ENCODE measurements at regions not wholly inside any gene's neighbourhood (a gene's known extent, or its start where the extent isn't known, plus 50 kb on each side); places are given as distances from the start of the nearest gene placed in this dataset.

DNA sequence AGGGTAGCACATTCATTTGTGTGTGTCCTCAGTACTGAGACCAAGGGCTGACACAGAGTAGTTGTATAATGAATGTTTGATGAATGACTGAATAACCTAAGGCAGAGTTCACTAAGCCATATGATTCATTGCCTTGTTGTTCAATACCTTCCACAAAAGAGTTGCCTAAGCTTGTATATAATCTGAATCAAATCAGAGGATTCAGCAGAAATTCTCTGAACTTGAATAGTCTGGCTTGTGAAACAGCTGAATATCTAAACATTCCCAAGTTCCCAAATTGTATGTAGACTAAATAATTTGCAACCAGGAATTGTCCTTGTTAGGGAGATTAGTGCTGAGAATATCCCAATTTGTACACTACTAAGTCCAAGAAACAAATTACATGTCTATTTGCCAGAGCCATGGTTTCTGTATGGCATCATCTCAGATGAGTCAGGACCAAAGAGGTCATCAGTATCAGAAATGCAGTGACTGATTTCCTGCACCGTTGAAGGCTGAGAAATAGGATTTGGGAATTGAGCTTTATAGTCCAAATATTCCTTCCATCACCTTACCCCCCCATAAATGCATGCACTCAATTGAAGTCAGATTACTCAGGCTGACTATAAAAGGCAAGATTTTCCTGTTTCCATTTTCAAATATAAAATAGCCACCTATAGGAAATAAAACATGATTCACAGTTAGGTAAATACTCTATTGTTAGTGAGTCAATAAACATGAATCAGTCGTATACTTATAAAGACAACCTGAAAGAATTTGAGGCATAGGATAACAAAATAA is 168.7 kb downstream of the PHLDA1 start:
- CTCF ChIA-PET (ENCODE audit: low intra/inter-chr PET ratio, low total read pairs), result no interaction called here
- BruUV-seq (replicated peaks), result no TSS peak
- DNase-seq (ENCODE audit: low spot score) (peak; percentile 28), FAIRE-seq (no peak), ATAC-seq (no peak; the same call in 2 of the 3 replicates)
- Histone ChIP-seq H4K20me1 (ENCODE audit: insufficient read depth, low read length) (no peaks in the 10 kb centered on the region), H3K4me1 (ENCODE audit: insufficient read depth, low read length) (peaks cover 17% of the 10 kb centered on the region; the same call in 1 of the 2 replicates), H3K4me2 (ENCODE audit: low read depth, low read length) (no peak overlapping the region), H3K9me3 (ENCODE audit: low read length) (no peaks in the 10 kb centered on the region), H3K36me3 (replicated peaks in 1 of 2; ENCODE audit: control insufficient read depth in 1 of 2, insufficient read depth in 2 of 2, low read length in 2 of 2) (no peaks in the 10 kb centered on the region), H3K27me3 (ENCODE audit: control insufficient read depth in 1 of 2, insufficient read depth in 2 of 2, low read length in 2 of 2) (no peaks in the 10 kb centered on the region), H2AFZ (ENCODE audit: low read length) (no peak overlapping the region), H3K79me2 (ENCODE audit: insufficient read depth, low read length) (no peaks in the 10 kb centered on the region), H3K9ac (ENCODE audit: insufficient read depth, low read depth, low read length) (no peak overlapping the region), H3K4me3 (replicated peaks in 1 of 3; ENCODE audit: insufficient read depth in 1 of 3, low read depth in 2 of 3, low read length in 3 of 3) (no peak overlapping the region), H3K27ac (ENCODE audit: extremely low read length, insufficient read depth, low read length) (no peak overlapping the region)
- in situ Hi-C loops (cut with HindIII; ENCODE audit: extremely low pct_ligation_motif_present, low pct_unique_long_range_greater_than_20kb), result no loop called here
- intact Hi-C loops (cut with micrococcal nuclease; ENCODE audit: unreplicated experiment), result no loop called here
- TF ChIP-seq FOSL2 (CRISPR knock-in tag; IDR thresholded peaks at IDR 0.05), result peak; percentile 47; the same call in 1 of the 2 replicates
- no peak for TF ChIP-seq ZNF441 (CRISPR knock-in tag; IDR thresholded peaks at IDR 0.05; ENCODE audit: borderline replicate concordance)
- TF ChIP-seq ZNF3 (CRISPR knock-in tag; IDR thresholded peaks at IDR 0.05), result peak; percentile 91
- TF ChIP-seq CEBPB (IDR thresholded peaks at IDR 0.05; ENCODE audit: borderline replicate concordance, low read depth, low read length), result 0 out of 2 replicates have a peak, but pooled peaks have one; percentile 0
- POLR2A ChIA-PET, result interaction anchor here (1.2 to 2.0 kb wide), 2 partner anchors 169 to 196 kb away, joined by 6 to 7 read pairs; partner anchors contain the start of gene PHLDA1
- WGBS (ENCODE audit: low lambda C conversion rate), result 41% methylated on average over 2 of the region's 2 CpGs

DNA sequence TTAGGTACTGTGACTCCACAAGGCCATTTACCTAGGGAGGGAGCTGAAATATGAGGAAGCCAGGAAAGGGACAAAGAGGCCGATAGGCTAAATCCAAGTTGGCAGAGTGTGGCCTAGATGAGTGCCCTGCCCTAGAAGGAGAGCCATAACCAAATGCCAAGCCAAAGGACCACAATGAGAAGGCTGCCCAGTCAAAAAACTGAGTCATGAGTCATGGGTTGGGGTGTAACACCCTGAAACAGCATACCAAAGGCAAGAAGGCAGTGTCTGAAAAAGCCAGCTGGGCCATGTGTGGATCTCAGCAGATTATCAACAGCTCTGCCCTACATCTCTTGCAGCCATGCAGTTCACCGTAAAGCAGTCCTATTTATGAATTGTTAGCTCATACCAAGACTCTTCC is 171.7 kb downstream of the PHLDA1 start:
- POLR2A ChIA-PET, result no interaction called here
- Histone ChIP-seq H3K79me2 (ENCODE audit: insufficient read depth, low read length) (no peaks in the 10 kb centered on the region), H3K9ac (ENCODE audit: insufficient read depth, low read depth, low read length) (no peak overlapping the region), H2AFZ (ENCODE audit: low read length) (no peak overlapping the region), H4K20me1 (ENCODE audit: insufficient read depth, low read length) (no peaks in the 10 kb centered on the region), H3K4me3 (replicated peaks in 1 of 3; ENCODE audit: insufficient read depth in 1 of 3, low read depth in 2 of 3, low read length in 3 of 3) (no peak overlapping the region), H3K27me3 (ENCODE audit: control insufficient read depth in 1 of 2, insufficient read depth in 2 of 2, low read length in 2 of 2) (no peaks in the 10 kb centered on the region), H3K4me1 (ENCODE audit: insufficient read depth, low read length) (peaks cover 17% of the 10 kb centered on the region; the same call in 1 of the 2 replicates), H3K27ac (ENCODE audit: extremely low read length, insufficient read depth, low read length) (no peak overlapping the region), H3K9me3 (ENCODE audit: low read length) (no peaks in the 10 kb centered on the region), H3K36me3 (replicated peaks in 1 of 2; ENCODE audit: control insufficient read depth in 1 of 2, insufficient read depth in 2 of 2, low read length in 2 of 2) (no peaks in the 10 kb centered on the region), H3K4me2 (ENCODE audit: low read depth, low read length) (no peak overlapping the region)
- 56% methylated on average over 2 of the region's 2 CpGs for WGBS (ENCODE audit: low lambda C conversion rate)
- ATAC-seq (no peak), FAIRE-seq (no peak), DNase-seq (ENCODE audit: low spot score) (no peak)
- CTCF ChIA-PET (ENCODE audit: low intra/inter-chr PET ratio, low total read pairs), result no interaction called here
- intact Hi-C loops (cut with micrococcal nuclease; ENCODE audit: unreplicated experiment), result no loop called here
- in situ Hi-C loops (cut with HindIII; ENCODE audit: extremely low pct_ligation_motif_present, low pct_unique_long_range_greater_than_20kb), result no loop called here
- BruUV-seq (replicated peaks), result no TSS peak
- TF ChIP-seq TCF12 (IDR thresholded peaks at IDR 0.05) (no peak), TCF12 (CRISPR knock-in tag; IDR thresholded peaks at IDR 0.05) (no peak), ZNF709 (CRISPR knock-in tag; IDR thresholded peaks at IDR 0.05) (no peak), TRAFD1 (CRISPR knock-in tag; IDR thresholded peaks at IDR 0.05; ENCODE audit: borderline replicate concordance) (no peak), RXRB (CRISPR knock-in tag; IDR thresholded peaks at IDR 0.05; ENCODE audit: borderline replicate concordance) (no peak), TAF1 (CRISPR knock-in tag; IDR thresholded peaks at IDR 0.05) (no peak), GTF2F1 (IDR thresholded peaks at IDR 0.05; ENCODE audit: low read length) (no peak)
- TF ChIP-seq, protein P1, sequence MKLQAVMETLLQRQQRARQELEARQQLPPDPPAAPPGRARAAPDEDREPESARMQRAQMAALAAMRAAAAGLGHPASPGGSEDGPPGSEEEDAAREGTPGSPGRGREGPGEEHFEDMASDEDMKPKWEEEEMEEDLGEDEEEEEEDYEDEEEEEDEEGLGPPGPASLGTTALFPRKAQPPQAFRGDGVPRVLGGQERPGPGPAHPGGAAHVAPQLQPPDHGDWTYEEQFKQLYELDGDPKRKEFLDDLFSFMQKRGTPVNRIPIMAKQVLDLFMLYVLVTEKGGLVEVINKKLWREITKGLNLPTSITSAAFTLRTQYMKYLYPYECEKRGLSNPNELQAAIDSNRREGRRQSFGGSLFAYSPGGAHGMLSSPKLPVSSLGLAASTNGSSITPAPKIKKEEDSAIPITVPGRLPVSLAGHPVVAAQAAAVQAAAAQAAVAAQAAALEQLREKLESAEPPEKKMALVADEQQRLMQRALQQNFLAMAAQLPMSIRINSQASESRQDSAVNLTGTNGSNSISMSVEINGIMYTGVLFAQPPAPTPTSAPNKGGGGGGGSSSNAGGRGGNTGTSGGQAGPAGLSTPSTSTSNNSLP (IDR thresholded peaks at IDR 0.05; ENCODE audit: low read depth, low read length), result no peak
- TF ChIP-seq, protein P2, sequence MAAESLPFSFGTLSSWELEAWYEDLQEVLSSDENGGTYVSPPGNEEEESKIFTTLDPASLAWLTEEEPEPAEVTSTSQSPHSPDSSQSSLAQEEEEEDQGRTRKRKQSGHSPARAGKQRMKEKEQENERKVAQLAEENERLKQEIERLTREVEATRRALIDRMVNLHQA (CRISPR knock-in tag; IDR thresholded peaks at IDR 0.05), result no peak
